ENCODE measurements at regions not wholly inside any gene's neighbourhood (a gene's known extent, or its start where the extent isn't known, plus 50 kb on each side); places are given as distances from the start of the nearest gene placed in this dataset.
A peak's percentile ranks its signal among the peaks of the same experiment; 100 is the strongest.

DNA sequence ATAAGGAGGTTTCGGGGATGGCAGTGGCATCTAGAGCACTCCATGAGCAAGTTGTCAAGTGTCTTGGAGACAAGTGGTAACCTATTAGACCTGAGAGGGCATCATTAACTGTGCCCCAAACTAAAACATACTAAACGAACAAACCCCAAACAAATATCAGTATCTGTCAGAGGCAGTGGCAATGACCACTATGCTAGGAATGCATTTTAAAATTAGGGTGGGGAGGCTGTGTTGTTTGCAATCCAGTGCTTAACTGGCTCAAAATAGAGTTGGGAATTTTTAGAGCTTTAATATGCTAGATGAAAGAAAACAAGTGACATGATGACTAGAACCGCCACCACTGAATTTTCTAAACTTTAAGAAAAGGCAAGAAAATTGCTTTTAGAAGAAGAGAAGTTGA lies 51.8 kb upstream of the TPRG1 start:
- peaks cover 36 to 48% of the 10 kb centered on the region in 2 donors for H3K4me1 ChIP-seq
- no peak for TF ChIP-seq POLR2A (IDR thresholded peaks at IDR 0.05)
- TF ChIP-seq, protein P1, sequence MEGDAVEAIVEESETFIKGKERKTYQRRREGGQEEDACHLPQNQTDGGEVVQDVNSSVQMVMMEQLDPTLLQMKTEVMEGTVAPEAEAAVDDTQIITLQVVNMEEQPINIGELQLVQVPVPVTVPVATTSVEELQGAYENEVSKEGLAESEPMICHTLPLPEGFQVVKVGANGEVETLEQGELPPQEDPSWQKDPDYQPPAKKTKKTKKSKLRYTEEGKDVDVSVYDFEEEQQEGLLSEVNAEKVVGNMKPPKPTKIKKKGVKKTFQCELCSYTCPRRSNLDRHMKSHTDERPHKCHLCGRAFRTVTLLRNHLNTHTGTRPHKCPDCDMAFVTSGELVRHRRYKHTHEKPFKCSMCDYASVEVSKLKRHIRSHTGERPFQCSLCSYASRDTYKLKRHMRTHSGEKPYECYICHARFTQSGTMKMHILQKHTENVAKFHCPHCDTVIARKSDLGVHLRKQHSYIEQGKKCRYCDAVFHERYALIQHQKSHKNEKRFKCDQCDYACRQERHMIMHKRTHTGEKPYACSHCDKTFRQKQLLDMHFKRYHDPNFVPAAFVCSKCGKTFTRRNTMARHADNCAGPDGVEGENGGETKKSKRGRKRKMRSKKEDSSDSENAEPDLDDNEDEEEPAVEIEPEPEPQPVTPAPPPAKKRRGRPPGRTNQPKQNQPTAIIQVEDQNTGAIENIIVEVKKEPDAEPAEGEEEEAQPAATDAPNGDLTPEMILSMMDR (IDR thresholded peaks at IDR 0.05) = no peak
- H3K9me3 ChIP-seq = no peaks in the 10 kb centered on the region
- no peak overlapping the region for H3K4me3 ChIP-seq (replicated peaks in 1 of 3)
- 90 to 96% methylated on average over 3 of the region's 3 CpGs for WGBS, 2 donors
- intact Hi-C loops (cut with DNase I) = no loop called here
- DNase-seq = no peak
- H3K27ac ChIP-seq = no peak overlapping the region
- no peaks in the 10 kb centered on the region for H3K36me3 ChIP-seq
- H3K27me3 ChIP-seq = no peaks in the 10 kb centered on the region

DNA sequence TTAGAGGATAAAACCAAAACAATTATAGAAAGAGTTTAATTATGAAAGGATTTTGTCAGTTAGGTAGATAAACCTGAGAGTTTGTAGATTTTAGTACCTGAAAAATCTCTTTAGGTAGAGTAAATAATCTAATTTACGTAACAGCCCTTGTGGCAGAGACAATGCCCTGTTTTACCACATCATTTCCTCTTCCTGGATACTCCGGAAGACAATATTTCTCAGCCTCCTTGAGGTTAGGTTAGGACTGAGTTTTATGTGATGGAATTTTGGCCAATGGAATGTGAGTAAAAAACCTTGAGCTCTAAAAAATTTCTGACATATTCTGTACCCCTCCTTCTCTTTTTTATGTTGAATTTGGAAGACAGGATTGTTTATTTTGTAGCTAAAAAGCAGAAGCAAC lies 50.7 kb upstream of the TPRG1 start:
- DNase-seq = no peak
- 77 to 82% methylated on average over 2 of the region's 2 CpGs for WGBS, 2 donors
- intact Hi-C loops (cut with DNase I) = no loop called here
- Histone ChIP-seq H3K27ac (peak overlapping the region in 1 of 3 donors; percentile 63), H3K27me3 (no peaks in the 10 kb centered on the region), H3K36me3 (no peaks in the 10 kb centered on the region), H3K4me1 (peaks cover 36 to 48% of the 10 kb centered on the region in 2 donors), H3K9me3 (no peaks in the 10 kb centered on the region), H3K4me3 (replicated peaks in 1 of 3) (no peak overlapping the region)
- TF ChIP-seq, protein P1 (IDR thresholded peaks at IDR 0.05) = no peak
- no peak for TF ChIP-seq POLR2A (IDR thresholded peaks at IDR 0.05)
